Activated CD8-positive, alpha-beta T cell treated with anti-CD3 and anti-CD28 coated beads, Interleukin-2, amount 10 ng/mL, durations not matched to agents 7 days and 5 days (primary cell): ENCODE measurements at regions not wholly inside any gene's neighbourhood (a gene's known extent, or its start where the extent isn't known, plus 50 kb on each side); places are given as distances from the start of the nearest gene placed in this dataset.

Experiments used
- ATAC-seq: fragments of 150-1000 bp; cut with Tn5 transposase; one replicate; pipeline ENCODE4 v1.10.0; 2021; ENCODE audit warnings: moderate library complexity
- CTCF ChIA-PET: fragments of 350-600 bp; sonication (Branson Sonifier 250); formaldehyde crosslinking; loops from one replicate; lab custom pipeline; 2021; ENCODE audit warnings: antibody characterized with exemption; lab: Charles Lee
- POLR2A ChIA-PET: fragments of 350-600 bp; sonication (Branson Sonifier 250); formaldehyde crosslinking; loops from one replicate; lab custom pipeline; 2021; ENCODE audit warnings: antibody characterized with exemption; lab: Charles Lee
- DNase-seq: peaks from one replicate; pipeline ENCODE4 v3.0.0-alpha.2; 2020
- H3K27ac Mint-ChIP-seq: one replicate; pipeline ENCODE4 v1.8.0; 2021; ENCODE audit warnings: mild to moderate bottlenecking, mixed read lengths
- H3K27me3 Mint-ChIP-seq: one replicate; pipeline ENCODE4 v1.8.0; 2021; ENCODE audit warnings: low read depth, mixed read lengths
- H3K36me3 Mint-ChIP-seq: one replicate; pipeline ENCODE4 v1.8.0; 2021; ENCODE audit warnings: low read depth, mixed read lengths
- H3K4me1 Mint-ChIP-seq: one replicate; pipeline ENCODE4 v1.8.0; 2021; ENCODE audit warnings: low read depth, mixed read lengths
- H3K4me3 Mint-ChIP-seq: one replicate; pipeline ENCODE4 v1.8.0; 2021; ENCODE audit warnings: mild to moderate bottlenecking, mixed read lengths
- H3K9me3 Mint-ChIP-seq: one replicate; pipeline ENCODE4 v1.8.0; 2022; ENCODE audit warnings: mixed read lengths; ENCODE audit not compliant: insufficient read depth

GRCh38 chr4:111618908-111619307 lies 526.3 kb upstream of the FAM241A start:
- no peaks in the 10 kb centered on the region for H3K4me1 Mint-ChIP-seq
- ATAC-seq (no peak), DNase-seq (no peak)
- CTCF ChIA-PET, result no interaction called here
- H3K27ac Mint-ChIP-seq, result no peak overlapping the region
- H3K27me3 Mint-ChIP-seq, result no peaks in the 10 kb centered on the region
- POLR2A ChIA-PET, result no interaction called here
- no peak overlapping the region for H3K4me3 Mint-ChIP-seq
- no peaks in the 10 kb centered on the region for H3K9me3 Mint-ChIP-seq
- no peaks in the 10 kb centered on the region for H3K36me3 Mint-ChIP-seq

DNA sequence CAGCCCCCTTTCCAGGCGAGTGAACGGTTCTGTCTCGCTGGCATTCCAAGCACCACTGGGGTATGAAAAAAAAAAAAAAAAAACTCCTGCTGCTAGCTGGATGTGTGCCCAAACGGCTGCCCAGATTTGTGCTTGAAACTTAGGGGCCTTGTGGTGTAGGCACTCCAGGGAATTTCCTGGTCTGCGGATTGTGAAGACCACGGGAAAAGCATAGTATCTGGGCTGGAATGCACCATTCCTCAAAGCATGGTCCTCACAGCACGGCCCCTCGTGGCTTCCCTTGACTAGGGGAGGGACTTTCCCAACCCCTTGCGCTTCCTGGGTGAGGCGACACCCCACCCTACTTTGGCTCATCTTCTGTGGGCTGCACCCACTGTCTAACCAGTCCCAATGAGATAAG lies 516.8 kb upstream of the FAM241A start:
- no peaks in the 10 kb centered on the region for H3K4me1 Mint-ChIP-seq
- ChIA-PET CTCF (no interaction called here), POLR2A (no interaction called here)
- H3K4me3 Mint-ChIP-seq, result no peak overlapping the region
- DNase-seq (no peak), ATAC-seq (no peak)
- H3K27ac Mint-ChIP-seq, result no peak overlapping the region
- H3K9me3 Mint-ChIP-seq, result no peaks in the 10 kb centered on the region
- H3K36me3 Mint-ChIP-seq, result no peaks in the 10 kb centered on the region
- no peaks in the 10 kb centered on the region for H3K27me3 Mint-ChIP-seq

DNA sequence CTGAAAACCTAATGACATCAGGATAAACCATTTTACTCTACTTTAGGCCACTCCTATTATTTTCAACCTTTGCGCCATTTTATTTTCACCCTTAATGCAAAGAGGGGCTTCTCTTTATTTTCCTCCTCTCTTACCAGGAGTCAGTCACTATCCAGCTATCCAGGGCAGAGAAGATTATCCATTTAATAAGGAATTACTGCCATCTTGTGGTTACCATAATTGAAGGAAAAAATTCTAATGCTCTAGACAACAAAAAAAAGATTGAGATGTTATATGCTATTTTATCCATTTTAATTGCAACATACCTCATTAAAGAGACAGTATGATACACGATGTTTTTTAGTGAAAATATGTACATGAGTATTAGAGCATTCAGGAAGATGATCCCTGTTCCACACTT lies 514.5 kb upstream of the FAM241A start:
- no peaks in the 10 kb centered on the region for H3K4me1 Mint-ChIP-seq
- CTCF ChIA-PET, result no interaction called here
- H3K36me3 Mint-ChIP-seq, result no peaks in the 10 kb centered on the region
- POLR2A ChIA-PET, result no interaction called here
- H3K9me3 Mint-ChIP-seq, result no peaks in the 10 kb centered on the region
- H3K4me3 Mint-ChIP-seq, result no peak overlapping the region
- ATAC-seq (no peak), DNase-seq (no peak)
- no peaks in the 10 kb centered on the region for H3K27me3 Mint-ChIP-seq
- H3K27ac Mint-ChIP-seq, result no peak overlapping the region

- H3K36me3 Mint-ChIP-seq, result no peaks in the 10 kb centered on the region
- H3K4me1 Mint-ChIP-seq, result no peaks in the 10 kb centered on the region
- H3K27me3 Mint-ChIP-seq, result no peaks in the 10 kb centered on the region
- DNase-seq (no peak), ATAC-seq (no peak)
- ChIA-PET CTCF (no interaction called here), POLR2A (no interaction called here)
- H3K4me3 Mint-ChIP-seq, result no peak overlapping the region
- H3K9me3 Mint-ChIP-seq, result no peaks in the 10 kb centered on the region
- no peak overlapping the region for H3K27ac Mint-ChIP-seq
These were observed 513.8 kb upstream of the FAM241A start for GRCh38 chr4:111631215-111631999.

- H3K27me3 Mint-ChIP-seq, result no peaks in the 10 kb centered on the region
- no peaks in the 10 kb centered on the region for H3K4me1 Mint-ChIP-seq
- H3K9me3 Mint-ChIP-seq, result no peaks in the 10 kb centered on the region
- ATAC-seq (no peak), DNase-seq (no peak)
- H3K27ac Mint-ChIP-seq, result no peak overlapping the region
- CTCF ChIA-PET, result no interaction called here
- no peak overlapping the region for H3K4me3 Mint-ChIP-seq
- no peaks in the 10 kb centered on the region for H3K36me3 Mint-ChIP-seq
- POLR2A ChIA-PET, result no interaction called here
These were observed 512.6 kb upstream of the FAM241A start for GRCh38 chr4:111632641-111633151.

DNA sequence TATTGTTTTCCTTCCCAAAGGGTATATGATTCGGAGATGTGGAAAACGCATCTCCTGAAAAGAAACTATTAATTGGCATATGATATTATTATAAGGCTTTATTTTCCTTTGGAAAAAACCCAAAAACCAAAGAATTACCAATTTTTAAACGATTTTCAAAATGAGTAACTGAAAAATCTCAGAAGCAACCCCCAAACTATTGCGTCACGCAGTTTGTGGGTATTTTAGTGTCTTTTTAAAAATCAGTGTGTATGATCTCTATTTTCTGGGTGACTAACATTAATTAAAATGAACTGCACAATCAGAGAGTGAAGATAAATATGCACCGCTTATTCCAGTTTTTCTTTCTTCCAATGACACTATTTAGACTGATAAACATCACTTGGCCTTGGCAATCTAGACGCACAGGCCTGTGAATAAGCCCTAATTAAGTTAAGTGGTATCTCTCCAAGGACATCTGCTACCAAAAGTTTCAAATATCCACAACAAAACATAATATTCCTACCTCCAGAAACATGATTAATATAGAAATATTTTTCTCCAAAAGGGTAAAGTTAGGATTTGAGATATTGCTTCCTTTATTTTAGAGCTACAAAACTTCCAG lies 511.5 kb upstream of the FAM241A start:
- H3K27ac Mint-ChIP-seq, result no peak overlapping the region
- no peaks in the 10 kb centered on the region for H3K27me3 Mint-ChIP-seq
- H3K36me3 Mint-ChIP-seq, result no peaks in the 10 kb centered on the region
- no peaks in the 10 kb centered on the region for H3K4me1 Mint-ChIP-seq
- DNase-seq (no peak), ATAC-seq (no peak)
- H3K9me3 Mint-ChIP-seq, result no peaks in the 10 kb centered on the region
- ChIA-PET CTCF (no interaction called here), POLR2A (no interaction called here)
- no peak overlapping the region for H3K4me3 Mint-ChIP-seq

- ChIA-PET POLR2A (no interaction called here), CTCF (interaction anchor here (0.9 kb wide), 1 partner anchor 8 kb away, joined by 4 read pairs; no protein-coding TSS in a partner anchor)
- ATAC-seq, result no peak
- Mint-ChIP-seq H3K27ac (no peak overlapping the region), H3K4me1 (no peaks in the 10 kb centered on the region), H3K36me3 (no peaks in the 10 kb centered on the region), H3K4me3 (no peak overlapping the region), H3K9me3 (no peaks in the 10 kb centered on the region), H3K27me3 (no peaks in the 10 kb centered on the region)
- no peak for DNase-seq
These were observed 509.6 kb upstream of the FAM241A start for GRCh38 chr4:111635646-111636045.

DNA sequence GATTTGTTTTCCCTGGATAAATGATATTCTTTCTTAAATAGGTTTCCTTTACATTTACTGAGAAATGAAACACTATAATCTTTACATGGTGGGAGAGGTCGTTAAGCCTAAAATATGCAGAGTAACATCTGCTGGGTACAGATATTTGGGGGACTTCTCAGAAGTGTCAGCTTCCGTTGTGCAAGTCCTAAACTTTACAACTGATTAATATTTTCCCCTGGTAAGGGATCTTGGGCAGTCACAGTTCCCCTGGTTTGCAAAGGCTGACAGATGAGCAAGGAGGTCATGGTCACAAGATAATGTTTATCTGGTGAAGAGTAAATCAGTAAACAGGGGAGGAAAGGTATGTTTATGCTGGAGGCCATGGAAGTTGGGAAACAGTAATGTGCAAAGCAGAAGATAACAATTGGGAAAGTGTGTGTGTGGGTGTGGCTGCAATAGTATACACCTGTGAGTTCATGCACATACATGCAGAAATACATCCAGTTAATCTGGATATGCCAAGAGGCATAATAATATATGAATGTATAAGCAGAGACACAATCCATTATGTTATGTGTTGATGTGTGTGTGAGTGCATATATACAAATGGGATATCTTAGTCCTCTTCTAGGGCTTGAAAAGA lies 508.2 kb upstream of the FAM241A start:
- no peaks in the 10 kb centered on the region for H3K9me3 Mint-ChIP-seq
- ChIA-PET CTCF (no interaction called here), POLR2A (no interaction called here)
- no peak for DNase-seq
- H3K36me3 Mint-ChIP-seq, result no peaks in the 10 kb centered on the region
- no peak for ATAC-seq
- H3K4me1 Mint-ChIP-seq, result no peaks in the 10 kb centered on the region
- no peak overlapping the region for H3K27ac Mint-ChIP-seq
- H3K4me3 Mint-ChIP-seq, result no peak overlapping the region
- H3K27me3 Mint-ChIP-seq, result no peaks in the 10 kb centered on the region

DNA sequence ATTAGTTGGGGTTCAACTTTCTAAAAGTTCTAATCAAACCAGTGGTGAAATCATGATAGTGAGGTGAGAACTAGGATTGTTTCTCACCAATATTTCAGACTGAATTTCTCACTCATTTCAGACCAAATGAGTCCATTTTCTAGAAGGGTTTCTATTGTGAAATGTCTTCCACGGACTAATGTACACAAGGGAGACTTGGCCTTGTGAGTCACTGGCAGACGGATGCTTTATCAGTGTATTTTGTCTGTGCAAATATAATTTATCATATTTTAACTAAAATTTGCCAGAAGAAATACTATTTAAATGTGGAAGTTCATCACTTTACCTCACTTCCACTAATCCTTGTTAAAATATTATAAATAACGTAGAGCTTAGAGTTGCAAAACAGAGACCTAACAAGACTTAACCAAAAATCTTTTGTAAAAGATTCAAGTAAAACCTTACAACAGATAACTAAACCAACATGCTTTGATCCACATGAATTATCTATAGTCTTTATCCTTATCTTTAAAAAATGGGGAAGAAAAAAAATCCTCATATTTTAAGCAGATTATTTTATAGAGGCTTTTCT lies 506.0 kb upstream of the FAM241A start:
- Mint-ChIP-seq H3K27me3 (no peaks in the 10 kb centered on the region), H3K36me3 (no peaks in the 10 kb centered on the region), H3K4me3 (no peak overlapping the region), H3K27ac (no peak overlapping the region), H3K9me3 (no peaks in the 10 kb centered on the region), H3K4me1 (no peaks in the 10 kb centered on the region)
- ChIA-PET POLR2A (no interaction called here), CTCF (no interaction called here)
- DNase-seq (no peak), ATAC-seq (no peak)

GRCh38 chr4:111639876-111640275 lies 505.4 kb upstream of the FAM241A start:
- DNase-seq (no peak), ATAC-seq (no peak)
- POLR2A ChIA-PET, result no interaction called here
- no peaks in the 10 kb centered on the region for H3K9me3 Mint-ChIP-seq
- H3K27me3 Mint-ChIP-seq, result no peaks in the 10 kb centered on the region
- H3K36me3 Mint-ChIP-seq, result no peaks in the 10 kb centered on the region
- CTCF ChIA-PET, result no interaction called here
- no peak overlapping the region for H3K4me3 Mint-ChIP-seq
- H3K27ac Mint-ChIP-seq, result no peak overlapping the region
- H3K4me1 Mint-ChIP-seq, result no peaks in the 10 kb centered on the region

DNA sequence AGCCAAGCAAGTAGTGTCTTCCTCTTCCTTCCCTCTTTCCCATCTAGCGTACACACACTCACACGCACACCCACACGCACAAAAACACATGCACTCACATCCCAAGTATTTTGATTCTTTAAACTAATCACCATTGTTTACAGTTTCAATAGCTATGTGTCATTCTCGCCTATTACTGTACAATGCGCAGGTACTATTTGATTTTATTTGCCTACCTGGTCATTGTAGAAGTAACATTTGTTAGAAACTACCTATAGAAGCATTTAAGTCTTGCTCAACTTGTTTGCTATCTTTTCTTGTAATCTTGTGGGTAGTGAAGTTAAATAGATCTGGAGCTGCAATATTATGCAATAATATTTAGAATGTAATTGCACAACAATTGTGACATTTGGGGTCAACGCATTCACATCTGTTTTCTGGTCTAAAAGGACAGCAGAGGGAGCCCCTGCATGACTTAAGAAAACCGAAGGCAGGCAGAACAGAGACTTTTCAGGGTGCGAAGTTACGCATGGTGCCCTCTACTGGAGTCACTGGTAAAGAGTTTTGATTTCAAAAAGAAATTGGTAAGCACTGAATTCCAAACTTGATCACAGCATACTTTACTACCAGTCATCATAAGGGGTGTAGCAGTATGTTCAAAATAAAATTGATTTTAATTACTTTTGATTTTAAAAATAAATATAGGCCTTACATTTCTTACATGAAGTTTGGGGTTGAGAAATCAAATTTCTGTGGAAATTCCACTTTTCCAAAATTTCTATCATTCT lies 503.3 kb upstream of the FAM241A start:
- Mint-ChIP-seq H3K27me3 (no peaks in the 10 kb centered on the region), H3K4me1 (no peaks in the 10 kb centered on the region), H3K9me3 (no peaks in the 10 kb centered on the region), H3K27ac (no peak overlapping the region), H3K36me3 (no peaks in the 10 kb centered on the region), H3K4me3 (no peak overlapping the region)
- ATAC-seq (peak; percentile 70), DNase-seq (peak; percentile 64)
- ChIA-PET CTCF (interaction anchor here (0.9 to 1.8 kb wide), 2 partner anchors 12 to 213 kb away, joined by 3 to 11 read pairs; no protein-coding TSS in a partner anchor), POLR2A (no interaction called here)
